Stomach (tissue), 4 donors: ENCODE measurements at regions not wholly inside any gene's neighbourhood (a gene's known extent, or its start where the extent isn't known, plus 50 kb on each side); places are given as distances from the start of the nearest gene placed in this dataset.

Experiments used
- CTCF ChIP-seq, 7 experiments: fragments of 450-650 bp in 4 of 7; fragments of 200-600 bp in 3 of 7; sonication (generic) in 3 of 7; IDR thresholded peaks; one replicate each; pipeline ENCODE4 v1.5.1; 2016 to 2019; ENCODE audit warnings: antibody characterized with exemption in 7 of 7, control low read depth in 2 of 7, mild to moderate bottlenecking in 1 of 7
- POLR2AphosphoS5 ChIP-seq, 3 donors: sonication (generic); formaldehyde crosslinking; IDR thresholded peaks; one replicate each; pipeline ENCODE4 v1.6.1; 2016; ENCODE audit warnings: antibody characterized with exemption in 3 of 3

- TF ChIP-seq CTCF (IDR thresholded peaks at IDR 0.05) (no peak), POLR2AphosphoS5 (IDR thresholded peaks at IDR 0.05) (no peak)
These were observed 245.4 kb upstream of the CBLB start for GRCh38 chr3:106114220-106114619.
